Gastrocnemius medialis (tissue), 4 donors: ENCODE measurements at regions not wholly inside any gene's neighbourhood (a gene's known extent, or its start where the extent isn't known, plus 50 kb on each side); places are given as distances from the start of the nearest gene placed in this dataset.

ENCODE experiments used
- CTCF ChIP-seq, 5 experiments: fragments of 450-650 bp in 3 of 5; fragments of 200-600 bp in 2 of 5; sonication (generic) in 2 of 5; IDR thresholded peaks in 4 of 5; conservative IDR thresholded peaks in 1 of 5; 1 replicate in 4 of 5; 2 replicates in 1 of 5; pipeline ENCODE4 v1.5.1; 2016 to 2019; ENCODE audit warnings: antibody characterized with exemption in 5 of 5, mild to moderate bottlenecking in 3 of 5, moderate library complexity in 3 of 5
- POLR2A ChIP-seq, 2 donors: fragments of 450-650 bp; IDR thresholded peaks; one replicate each; pipeline ENCODE4 v1.6.1; 2017; ENCODE audit warnings: antibody characterized with exemption in 2 of 2, mild to moderate bottlenecking in 2 of 2, moderate library complexity in 2 of 2

GRCh38 chr20:11431621-11432020 lies 486.1 kb upstream of the BTBD3 start:
- TF ChIP-seq CTCF (IDR thresholded peaks at IDR 0.05 in 4 of 5, conservative IDR thresholded peaks at IDR 0.05 in 1 of 5) (no peak), POLR2A (IDR thresholded peaks at IDR 0.05) (no peak)
